HG03575 (cell line): ENCODE measurements at regions not wholly inside any gene's neighbourhood (a gene's known extent, or its start where the extent isn't known, plus 50 kb on each side); places are given as distances from the start of the nearest gene placed in this dataset.
"Not testable (repeated sequence)": the region's sequence is repeated elsewhere in the genome, so short reads cannot be mapped to it uniquely, and the experiment has no call there.

Experiments used
- ATAC-seq: cut with Tn5 transposase; IDR thresholded peaks from one replicate; pipeline ENCODE4 v1.9.1; 2021; ENCODE audit not compliant: unreplicated experiment, insufficient number of reproducible peaks, low FRiP score; ENCODE audit errors: extremely low read depth

- ATAC-seq, result no peak
These were observed 194.1 kb downstream of the NUFIP1 start for GRCh38 chr13:44795176-44795575.

GRCh38 chr13:44792096-44792495, 197.2 kb downstream of the NUFIP1 start:
- ATAC-seq, result no peak

GRCh38 chr13:44790289-44790688, 199.0 kb downstream of the NUFIP1 start:
- ATAC-seq, result no peak

GRCh38 chr13:44787617-44788016, 201.7 kb downstream of the NUFIP1 start:
- no peak for ATAC-seq

DNA sequence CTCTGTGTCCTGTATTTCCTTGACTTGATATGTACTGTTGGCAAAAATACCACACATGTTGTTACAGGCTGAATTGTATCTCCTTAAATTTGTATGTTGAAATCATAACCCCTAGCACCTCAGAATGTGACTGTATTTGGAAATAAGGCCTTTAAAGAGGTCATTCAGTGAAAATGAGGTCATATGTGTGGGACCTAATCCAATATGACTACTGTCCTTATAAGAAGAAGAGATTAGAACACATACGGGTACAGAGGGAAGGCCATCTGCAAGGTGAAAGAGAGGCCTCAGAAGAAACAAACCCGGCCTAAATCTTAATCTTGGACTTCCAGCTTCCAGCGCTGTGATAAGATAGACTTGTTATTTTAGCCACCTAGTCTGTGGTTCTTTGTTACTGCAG, 202.5 kb downstream of the NUFIP1 start:
- no peak for ATAC-seq

- no peak for ATAC-seq
These were observed 203.9 kb downstream of the NUFIP1 start for GRCh38 chr13:44785401-44785800.

GRCh38 chr13:44784708-44785080, 204.6 kb downstream of the NUFIP1 start:
- ATAC-seq, result no peak

- no peak for ATAC-seq
These were observed 205.1 kb downstream of the NUFIP1 start for GRCh38 chr13:44783994-44784707.

- ATAC-seq, result no peak
These were observed 204.6 kb upstream of the TSC22D1 start for GRCh38 chr13:44780591-44781280.

DNA sequence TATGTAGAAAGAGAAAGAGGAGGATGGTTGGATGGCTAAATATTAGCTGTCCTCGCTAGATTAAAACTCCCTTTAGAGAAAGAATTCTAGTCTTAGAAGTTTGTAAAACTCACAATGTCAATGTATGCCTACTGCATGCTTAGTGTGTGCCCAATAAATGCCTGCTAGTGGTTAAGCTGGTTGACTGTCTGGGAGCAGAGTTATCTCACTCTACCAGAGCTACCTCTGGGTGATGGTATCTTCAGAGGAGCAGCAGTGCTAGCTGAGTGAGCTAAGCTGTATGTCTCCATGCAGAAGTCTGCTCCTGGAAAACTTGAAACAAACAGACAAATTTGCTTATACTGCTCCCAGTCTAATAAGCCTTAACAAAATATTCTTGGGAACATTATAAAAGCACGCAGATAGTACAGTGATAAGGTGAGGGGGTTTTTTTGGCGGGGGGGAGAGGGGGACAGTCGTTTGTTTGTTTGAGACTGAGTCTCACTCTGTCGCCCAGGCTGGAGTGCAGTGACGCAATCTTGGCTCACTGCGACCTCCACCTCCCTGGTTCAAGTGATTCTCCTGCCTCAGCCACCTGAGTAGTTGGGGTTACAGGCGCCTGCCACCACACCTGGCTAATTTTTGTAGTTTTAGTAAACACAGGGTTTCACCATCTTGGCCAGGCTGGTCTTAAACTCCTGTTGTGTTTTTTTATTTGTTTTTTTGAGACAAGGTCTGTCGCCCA, 202.8 kb upstream of the TSC22D1 start:
- no peak for ATAC-seq

GRCh38 chr13:44775290-44775689, 199.2 kb upstream of the TSC22D1 start:
- not testable (repeated sequence) for ATAC-seq

DNA sequence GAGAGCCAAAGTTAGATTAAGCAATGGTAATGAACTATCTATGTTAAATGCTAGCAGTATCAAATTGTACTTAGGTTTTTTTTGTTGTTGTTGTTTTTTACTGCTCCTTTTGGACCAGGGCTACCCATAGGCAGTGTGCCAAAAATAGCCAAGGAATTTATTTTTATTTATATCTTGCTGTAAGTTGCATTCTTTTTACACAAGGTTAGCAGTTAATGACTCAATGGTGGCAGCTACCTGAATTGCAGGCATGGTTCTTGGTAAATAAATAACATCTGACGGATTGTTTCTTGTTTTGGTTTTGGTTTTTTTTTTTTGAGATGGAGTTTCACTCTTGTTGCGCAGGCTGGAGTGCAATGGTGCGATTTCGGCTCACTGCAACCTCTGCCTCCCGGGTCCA, 194.8 kb upstream of the TSC22D1 start:
- ATAC-seq, result no peak

DNA sequence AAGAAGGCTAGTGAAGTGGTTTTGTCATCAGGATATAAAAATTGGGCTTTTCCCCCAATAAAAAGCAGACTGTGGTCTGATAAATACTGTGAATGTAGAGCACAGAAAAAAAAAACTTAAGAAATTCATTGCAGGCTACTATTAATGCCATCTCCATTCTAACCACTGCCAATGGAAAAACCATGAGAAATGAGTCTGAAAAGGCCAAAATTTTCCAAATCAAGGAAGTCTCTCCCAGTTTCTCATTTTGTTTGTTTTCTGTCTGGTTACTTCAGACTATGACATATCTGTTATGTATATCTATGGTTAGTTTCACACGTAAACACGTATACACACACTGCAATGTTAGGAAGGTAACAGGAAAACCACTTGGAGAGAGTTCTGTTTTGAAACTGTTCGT, 193.6 kb upstream of the TSC22D1 start:
- ATAC-seq, result no peak

DNA sequence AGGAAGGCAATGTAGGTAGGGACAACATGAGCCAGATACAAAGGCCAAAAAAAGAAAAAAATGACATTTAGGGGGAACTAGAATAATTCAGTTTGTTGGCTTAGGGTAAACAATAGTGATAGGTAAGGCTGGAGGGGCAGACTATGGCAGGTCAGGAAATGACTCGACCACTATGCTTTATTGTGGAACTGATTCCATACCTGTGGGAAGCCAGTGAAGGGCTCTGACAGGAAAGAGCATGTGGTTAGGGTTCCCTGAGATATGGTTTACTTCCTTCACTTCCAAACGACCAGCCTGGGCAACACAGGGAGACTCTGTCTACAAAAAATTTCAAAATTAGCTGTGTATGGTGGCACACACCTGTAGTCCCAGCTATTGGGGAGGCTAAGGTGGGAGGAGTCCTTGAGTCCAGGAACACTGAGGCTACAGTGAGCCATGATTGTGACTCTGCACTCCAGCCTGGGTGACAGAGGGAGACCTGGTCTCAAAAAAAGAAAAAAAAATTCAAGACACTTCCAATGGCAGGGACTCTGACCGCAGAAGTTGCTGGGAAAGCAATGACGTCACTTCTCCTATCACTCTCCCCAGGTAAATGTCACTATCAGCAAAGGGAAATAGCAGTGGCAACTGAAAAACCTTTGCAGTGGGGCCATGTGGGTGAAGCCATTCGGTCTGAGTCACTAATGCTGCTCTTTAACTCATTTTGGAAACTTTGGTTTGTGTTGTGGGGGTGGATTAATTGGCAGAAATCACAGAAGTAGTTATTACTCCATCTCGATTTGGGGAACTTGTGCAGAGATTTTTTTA, 192.8 kb upstream of the TSC22D1 start:
- no peak for ATAC-seq

DNA sequence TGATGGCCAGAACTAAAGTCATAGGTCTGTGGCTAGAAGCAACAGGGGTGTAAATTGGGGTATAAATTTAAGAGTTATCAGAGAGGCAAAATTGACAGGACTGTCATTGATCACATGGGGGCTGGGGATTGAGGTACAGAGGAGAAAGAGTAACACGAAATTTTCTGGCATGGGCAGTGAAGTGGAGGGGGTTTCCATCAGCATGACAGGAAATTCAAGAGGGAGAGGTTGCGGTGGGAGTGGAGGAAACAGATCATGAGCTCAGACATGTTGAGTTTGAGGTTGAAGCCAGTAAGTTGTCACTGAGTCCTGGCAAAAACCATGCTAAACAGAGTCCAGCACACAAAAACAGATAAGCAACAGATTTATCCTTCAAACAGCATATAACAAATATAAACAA, 192.1 kb upstream of the TSC22D1 start:
- no peak for ATAC-seq

- ATAC-seq, result no peak
These were observed 188.9 kb upstream of the TSC22D1 start for GRCh38 chr13:44765001-44765471.

DNA sequence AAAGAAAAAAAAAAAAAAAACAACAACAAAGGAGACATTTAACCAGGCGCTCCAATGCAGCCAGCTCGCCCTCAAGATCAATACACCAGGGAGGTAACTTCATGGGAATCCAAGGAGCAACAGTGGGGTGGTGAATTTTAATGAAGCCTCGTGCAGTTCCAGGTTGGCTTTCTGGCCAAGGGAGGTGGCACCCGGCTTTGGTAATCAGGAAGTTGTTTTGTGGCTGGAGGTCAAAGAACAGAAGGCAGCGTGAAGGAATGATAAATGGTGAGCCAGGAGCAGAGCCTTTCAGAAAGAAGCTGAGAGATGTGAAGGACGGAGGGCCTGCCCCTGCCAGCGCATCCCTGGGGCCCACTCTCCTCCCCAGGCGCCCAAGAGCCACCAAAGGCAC, 188.2 kb upstream of the TSC22D1 start:
- ATAC-seq, result no peak

DNA sequence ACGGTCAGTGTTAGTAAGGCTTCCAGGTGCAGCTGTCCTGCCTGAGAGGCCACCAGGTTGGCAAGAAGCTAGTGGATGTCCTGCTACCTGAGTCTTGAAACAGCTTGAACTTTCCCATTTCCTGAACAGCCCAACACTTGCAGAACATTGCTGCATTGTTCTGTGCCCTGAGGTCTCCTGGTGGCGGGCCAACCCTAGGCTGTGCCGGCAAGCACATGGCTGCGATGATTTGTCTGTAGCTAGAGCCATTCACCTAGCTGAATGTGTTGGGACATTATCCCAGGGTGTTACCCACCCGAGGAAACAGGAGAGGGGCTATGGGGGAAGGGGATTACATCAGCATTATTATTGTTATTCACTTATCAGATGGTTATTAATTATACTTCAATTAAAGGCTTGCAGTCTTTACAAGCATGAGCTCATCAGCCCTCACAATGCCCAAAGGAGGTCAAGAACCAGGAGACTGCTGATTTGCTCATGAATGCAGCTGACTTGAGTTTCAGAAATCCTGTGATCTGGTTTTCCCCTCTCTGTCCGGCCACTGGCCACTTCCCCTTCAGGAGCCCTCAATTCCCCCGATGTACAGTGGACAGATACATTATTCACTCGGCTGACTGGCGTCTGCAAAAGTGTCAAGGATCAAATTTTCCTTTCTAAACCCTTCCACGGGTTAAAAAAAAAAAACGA, 187.6 kb upstream of the TSC22D1 start:
- no peak for ATAC-seq

GRCh38 chr13:44762911-44763310, 186.8 kb upstream of the TSC22D1 start:
- ATAC-seq, result no peak
